ENCODE measurements at regions not wholly inside any gene's neighbourhood (a gene's known extent, or its start where the extent isn't known, plus 50 kb on each side); places are given as distances from the start of the nearest gene placed in this dataset.

GRCh38 chr10:105837951-105838350 lies 1196.9 kb downstream of the SORCS3 start:
- DNase-seq (ENCODE audit: low read depth in 4 of 4, low spot score in 3 of 4) = peak in 1 of 4 donors; percentile 28

- no peak for DNase-seq (ENCODE audit: low read depth in 4 of 4, low spot score in 3 of 4)
Observed at GRCh38 chr10:105834261-105835059, 1193.4 kb downstream of the SORCS3 start.

GRCh38 chr10:105827133-105827532 lies 1186.0 kb downstream of the SORCS3 start:
- no peak for DNase-seq (ENCODE audit: low read depth in 4 of 4, low spot score in 3 of 4)

- DNase-seq (ENCODE audit: low read depth in 4 of 4, low spot score in 3 of 4) = no peak
Observed at GRCh38 chr10:105807935-105808587, 1167.0 kb downstream of the SORCS3 start.

- no peak for DNase-seq (ENCODE audit: low read depth in 4 of 4, low spot score in 3 of 4)
Observed at GRCh38 chr10:105803206-105803605, 1162.1 kb downstream of the SORCS3 start.

GRCh38 chr10:105800641-105801040 lies 1159.6 kb downstream of the SORCS3 start:
- no peak for DNase-seq (ENCODE audit: low read depth in 4 of 4, low spot score in 3 of 4)

GRCh38 chr10:105798328-105798889 lies 1157.3 kb downstream of the SORCS3 start:
- no peak for DNase-seq (ENCODE audit: low read depth in 4 of 4, low spot score in 3 of 4)

- DNase-seq (ENCODE audit: low read depth in 4 of 4, low spot score in 3 of 4) = peak; percentile 15 to 36 (median 28)
Observed at GRCh38 chr10:105797234-105797890, 1156.3 kb downstream of the SORCS3 start.

GRCh38 chr10:105793071-105793470 lies 1152.0 kb downstream of the SORCS3 start:
- no peak for DNase-seq (ENCODE audit: low read depth in 4 of 4, low spot score in 3 of 4)

- no peak for DNase-seq (ENCODE audit: low read depth in 4 of 4, low spot score in 3 of 4)
Observed at GRCh38 chr10:105785721-105786120, 1144.6 kb downstream of the SORCS3 start.

- DNase-seq (ENCODE audit: low read depth in 4 of 4, low spot score in 3 of 4) = no peak
Observed at GRCh38 chr10:105783936-105784483, 1142.9 kb downstream of the SORCS3 start.

- DNase-seq (ENCODE audit: low read depth in 4 of 4, low spot score in 3 of 4) = no peak
Observed at GRCh38 chr10:105774881-105775280, 1133.8 kb downstream of the SORCS3 start.

- DNase-seq (ENCODE audit: low read depth in 4 of 4, low spot score in 3 of 4) = no peak
Observed at GRCh38 chr10:105774351-105774750, 1133.3 kb downstream of the SORCS3 start.

- DNase-seq (ENCODE audit: low read depth in 4 of 4, low spot score in 3 of 4) = no peak
Observed at GRCh38 chr10:105770524-105771212, 1129.6 kb downstream of the SORCS3 start.

- DNase-seq (ENCODE audit: low read depth in 4 of 4, low spot score in 3 of 4) = no peak
Observed at GRCh38 chr10:105769248-105770184, 1128.4 kb downstream of the SORCS3 start.

- no peak for DNase-seq (ENCODE audit: low read depth in 4 of 4, low spot score in 3 of 4)
Observed at GRCh38 chr10:105763611-105764010, 1122.5 kb downstream of the SORCS3 start.

GRCh38 chr10:105761576-105762260 lies 1120.6 kb downstream of the SORCS3 start:
- DNase-seq (ENCODE audit: low read depth in 4 of 4, low spot score in 3 of 4) = no peak

GRCh38 chr10:105759669-105760068 lies 1118.6 kb downstream of the SORCS3 start:
- DNase-seq (ENCODE audit: low read depth in 4 of 4, low spot score in 3 of 4) = no peak
